Stimulated activated CD4-positive, alpha-beta T cell treated with anti-CD3 and anti-CD28 coated beads, TNF-alpha, amount 100 ng/mL, for 24 hours (primary cell): ENCODE measurements at regions not wholly inside any gene's neighbourhood (a gene's known extent, or its start where the extent isn't known, plus 50 kb on each side); places are given as distances from the start of the nearest gene placed in this dataset.
"Not testable (repeated sequence)": the region's sequence is repeated elsewhere in the genome, so short reads cannot be mapped to it uniquely, and the experiment has no call there.

ENCODE experiments used
- DNase-seq, 3 experiments: peaks; one replicate each; pipeline ENCODE4 v3.0.0-alpha.2; 2020; ENCODE audit warnings: low read depth in 3 of 3

DNA sequence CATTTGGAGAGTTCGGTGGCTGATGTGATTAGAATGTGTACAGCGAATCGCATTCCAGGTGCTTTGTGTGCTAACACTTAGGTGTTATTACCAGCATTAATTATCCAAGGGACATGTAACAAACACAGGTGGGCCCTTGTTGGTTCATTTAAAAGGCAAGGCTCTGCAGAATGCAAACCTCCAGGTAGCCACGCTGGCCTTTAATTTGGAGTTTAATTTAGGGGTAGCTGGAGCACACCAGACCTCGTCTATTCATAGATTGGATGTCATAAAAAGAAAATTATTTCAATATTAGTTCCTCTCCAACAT lies 191.1 kb downstream of the MAT2B start:
- no peak for DNase-seq

GRCh38 chr5:163706053-163706771 lies 200.8 kb downstream of the MAT2B start:
- no peak for DNase-seq

- DNase-seq = no peak
These were observed 206.6 kb downstream of the MAT2B start for GRCh38 chr5:163712011-163712410.

- DNase-seq = no peak
These were observed 212.9 kb downstream of the MAT2B start for GRCh38 chr5:163718272-163718671.

DNA sequence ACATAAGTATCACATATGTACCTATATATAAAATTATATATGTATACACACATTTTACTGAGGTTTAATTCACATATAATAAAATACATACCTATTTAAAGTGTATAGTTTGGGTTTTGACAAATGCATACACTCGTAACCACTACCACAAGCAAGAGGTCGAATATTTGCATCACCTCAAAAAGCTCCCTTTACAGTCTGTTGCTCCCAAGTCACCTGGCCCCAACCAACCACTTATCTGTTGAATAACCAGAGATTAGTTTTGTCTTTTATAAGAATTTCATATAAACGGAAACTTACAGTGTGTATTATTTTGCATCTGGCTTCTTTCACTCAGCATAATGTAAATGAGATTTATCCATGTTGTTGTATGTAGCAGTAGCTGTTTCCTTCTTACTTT lies 218.9 kb downstream of the MAT2B start:
- DNase-seq = no peak

- DNase-seq = no peak
These were observed 221.6 kb downstream of the MAT2B start for GRCh38 chr5:163727028-163727427.

- DNase-seq = no peak
These were observed 224.9 kb downstream of the MAT2B start for GRCh38 chr5:163730206-163730756.

GRCh38 chr5:163731256-163731655 lies 225.8 kb downstream of the MAT2B start:
- DNase-seq = no peak

DNA sequence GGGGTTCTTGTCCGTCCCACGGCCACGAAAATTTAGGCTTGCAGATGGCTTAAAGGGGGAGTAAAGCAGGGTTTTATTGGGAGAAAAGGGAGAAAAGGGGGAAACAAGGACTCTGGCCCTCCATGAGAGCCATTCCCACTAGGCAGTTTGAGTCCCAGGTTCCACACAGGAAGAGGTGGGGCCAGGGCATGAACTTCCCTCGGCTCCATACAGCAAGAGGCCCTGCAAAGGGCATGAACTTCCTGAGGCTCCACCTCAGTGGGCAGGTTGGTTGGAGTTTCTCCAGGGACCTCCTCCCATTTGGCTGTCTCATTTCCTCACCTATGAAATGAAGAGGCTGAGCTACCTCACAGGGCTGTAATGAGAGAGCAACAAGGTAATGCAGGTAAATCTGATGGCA lies 229.7 kb downstream of the MAT2B start:
- DNase-seq = no peak

DNA sequence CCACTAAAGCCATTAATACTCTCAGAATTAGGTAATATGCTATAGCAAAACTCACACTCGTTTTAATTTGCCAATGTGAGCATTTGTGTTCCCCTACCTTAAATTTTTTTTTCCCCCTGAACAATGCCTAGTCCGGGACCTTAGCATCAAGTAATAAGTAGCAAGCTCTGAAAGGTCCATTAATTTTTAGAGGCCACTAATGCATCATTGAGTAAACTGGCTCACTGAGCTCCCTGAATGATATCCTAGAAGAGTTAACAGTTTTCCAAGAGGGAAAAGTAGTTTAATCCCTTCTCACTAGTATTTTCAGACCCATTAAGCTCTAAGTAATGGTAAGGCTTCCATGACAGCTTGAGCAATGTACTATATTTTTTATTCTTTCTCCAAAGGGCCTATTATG lies 242.2 kb downstream of the MAT2B start:
- no peak for DNase-seq

DNA sequence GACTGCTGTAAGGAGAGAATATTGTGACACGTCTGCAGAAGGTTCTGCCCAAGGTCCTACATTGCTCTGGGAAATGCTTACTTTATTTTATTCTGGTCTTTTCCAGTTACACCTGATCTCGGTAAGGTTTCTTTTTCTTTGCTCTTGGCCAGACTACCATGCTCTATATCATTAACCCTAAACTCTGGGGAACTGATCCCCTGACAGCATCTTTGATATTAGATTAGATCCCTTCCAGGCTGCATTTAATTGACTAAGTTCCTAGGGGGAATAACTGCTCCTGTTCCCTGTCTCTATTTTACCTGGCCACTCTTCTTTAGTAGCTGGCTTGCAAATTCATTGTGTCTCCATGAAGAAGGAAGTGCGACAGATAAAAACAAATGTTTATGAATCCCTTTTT lies 243.5 kb downstream of the MAT2B start:
- DNase-seq = no peak

GRCh38 chr5:163750415-163750814 lies 245.0 kb downstream of the MAT2B start:
- not testable (repeated sequence) for DNase-seq

DNA sequence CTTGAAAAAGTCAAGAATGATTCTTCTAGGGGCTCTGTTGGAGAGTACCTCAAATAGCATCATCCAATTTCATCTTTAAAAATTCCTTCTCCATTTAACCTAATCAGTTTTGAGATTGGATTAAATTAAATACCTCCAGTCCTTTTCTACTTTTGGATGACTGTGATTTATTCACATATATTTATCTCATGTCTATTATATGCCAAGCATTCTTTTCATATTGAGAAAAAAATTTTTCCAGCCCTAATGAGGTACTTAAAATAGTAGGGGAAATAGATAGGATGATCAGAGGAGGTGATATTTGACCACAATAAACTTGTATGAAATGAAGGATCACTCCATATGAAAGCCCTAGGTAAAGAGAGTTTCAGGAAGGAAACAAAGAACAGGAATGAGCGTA lies 250.1 kb downstream of the MAT2B start:
- DNase-seq = no peak

GRCh38 chr5:163756170-163756569 lies 250.8 kb downstream of the MAT2B start:
- DNase-seq = no peak

- no peak for DNase-seq
These were observed 251.9 kb downstream of the MAT2B start for GRCh38 chr5:163757344-163757743.

DNA sequence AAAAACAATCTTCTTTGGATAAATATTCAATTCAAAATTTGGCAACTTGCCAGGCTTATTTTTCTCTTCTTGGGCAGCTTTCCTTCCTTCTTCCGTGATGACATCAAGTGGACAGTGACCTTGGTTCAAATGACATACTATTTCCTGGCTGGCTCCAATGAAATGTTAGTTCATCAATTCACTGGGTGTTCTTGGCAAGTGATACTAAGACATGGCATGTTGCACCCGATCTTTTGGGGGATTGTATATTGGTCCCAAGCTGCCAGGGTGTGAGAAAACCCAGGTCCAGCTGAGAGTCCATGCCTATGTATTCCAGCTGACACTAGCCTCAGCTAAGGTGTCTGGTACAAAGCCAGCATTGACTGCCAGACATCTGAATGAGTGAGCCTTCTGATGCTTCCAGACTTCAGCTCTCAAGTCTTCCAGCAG lies 252.9 kb downstream of the MAT2B start:
- no peak for DNase-seq

- no peak for DNase-seq
These were observed 253.7 kb downstream of the MAT2B start for GRCh38 chr5:163759000-163759704.

GRCh38 chr5:163760498-163760897 lies 255.1 kb downstream of the MAT2B start:
- no peak for DNase-seq

GRCh38 chr5:163766936-163767670 lies 261.7 kb downstream of the MAT2B start:
- no peak for DNase-seq

DNA sequence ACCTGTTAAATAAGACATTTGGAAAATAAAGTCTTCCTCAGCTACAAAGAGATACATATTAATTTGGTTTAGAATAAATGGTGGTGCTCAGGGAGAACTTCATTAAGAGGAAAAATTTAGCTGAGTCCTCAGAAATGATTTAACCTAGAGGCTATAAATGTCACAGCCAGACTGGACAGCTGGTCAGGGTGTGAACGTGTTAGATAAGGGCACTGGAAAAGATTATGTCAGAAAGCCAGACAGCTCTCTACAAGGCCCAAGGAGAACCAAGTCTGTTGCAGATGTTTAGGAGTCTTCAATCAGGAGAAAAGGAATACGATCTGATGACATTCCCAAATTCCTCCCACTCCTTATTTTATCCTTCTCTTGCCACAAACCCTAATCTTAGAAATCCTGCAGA lies 265.2 kb downstream of the MAT2B start:
- DNase-seq = no peak

DNA sequence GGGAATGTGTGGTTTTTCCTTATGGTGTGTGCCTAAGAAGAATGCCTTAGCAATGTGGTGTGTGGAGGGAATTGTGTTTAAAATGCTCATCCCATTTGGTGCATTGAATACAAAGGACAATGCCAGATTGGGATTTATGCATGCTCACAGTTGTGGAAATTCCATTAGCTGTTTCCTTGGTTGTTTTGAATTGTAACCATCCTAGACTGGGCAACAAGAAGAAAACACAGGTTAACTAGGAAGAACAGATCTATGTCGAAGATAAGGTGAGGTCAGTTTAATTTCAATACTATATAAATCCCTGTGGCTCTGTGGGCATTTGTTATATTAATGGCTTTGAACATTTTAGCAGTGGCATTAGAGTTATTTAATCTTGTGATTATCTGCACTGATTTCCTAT lies 266.8 kb downstream of the MAT2B start:
- DNase-seq = no peak

DNA sequence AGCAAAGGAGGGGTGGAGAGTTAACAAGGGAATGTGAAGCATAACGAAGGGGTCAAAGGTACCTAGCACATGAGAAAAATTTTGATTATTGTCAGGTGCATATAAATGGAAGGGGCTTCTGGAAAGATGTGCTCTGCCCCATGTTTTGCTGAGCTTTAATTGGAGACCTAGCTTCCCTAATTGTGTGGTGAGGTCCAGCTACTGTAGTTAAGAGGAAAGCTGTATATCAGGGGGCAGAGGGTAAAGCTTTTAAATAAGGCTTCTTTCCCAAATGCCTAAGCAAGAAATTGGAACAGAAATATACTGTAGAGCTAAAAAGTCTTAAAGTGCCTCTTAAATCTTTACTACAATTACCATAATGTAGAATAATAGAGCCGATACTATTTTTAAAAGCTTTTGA lies 267.2 kb downstream of the MAT2B start:
- no peak for DNase-seq

DNA sequence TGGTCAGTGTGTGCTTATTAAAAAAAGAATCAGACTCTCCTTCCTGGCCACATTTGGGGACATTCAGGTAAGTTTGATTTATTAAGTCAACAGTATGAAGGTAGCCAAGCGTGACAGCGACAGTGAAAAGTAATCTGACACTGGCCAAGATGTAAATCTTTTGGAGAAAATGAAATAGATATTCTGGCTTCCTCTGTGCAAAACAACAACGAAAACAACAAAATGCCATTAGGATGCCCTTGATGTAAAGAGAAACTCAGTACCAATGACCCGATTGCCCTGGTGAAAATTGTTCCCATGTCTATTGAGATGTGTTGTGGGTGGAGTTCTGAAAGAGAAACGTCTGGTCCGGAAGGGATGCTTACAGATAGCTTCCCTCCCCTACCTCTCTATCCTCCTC lies 267.8 kb downstream of the MAT2B start:
- no peak for DNase-seq
